ENCODE measurements at regions not wholly inside any gene's neighbourhood (a gene's known extent, or its start where the extent isn't known, plus 50 kb on each side); places are given as distances from the start of the nearest gene placed in this dataset.

GRCh38 chr10:31152421-31153135 is 120.9 kb upstream of the ZNF438 start:
- H3K9me2 ChIP-seq (ENCODE audit: insufficient read depth) = 0 out of 2 replicates have a peak, but pooled peaks cover 6% of the 10 kb centered on the region
- H3F3A ChIP-seq (replicated peaks; ENCODE audit: low read depth) = no peaks in the 10 kb centered on the region
- no peaks in the 10 kb centered on the region for H3K27me3 ChIP-seq (ENCODE audit: insufficient read depth)
- peaks cover 4% of the 10 kb centered on the region; the same call in 1 of the 2 replicates for H3K4me1 ChIP-seq (ENCODE audit: insufficient read depth)
- Mint-ChIP-seq H3K4me3 (no peak overlapping the region), H3K4me1 (peaks cover 11% of the 10 kb centered on the region), H3K27me3 (ENCODE audit: insufficient read depth, low read depth, poor library complexity) (peaks cover 3% of the 10 kb centered on the region), H3K36me3 (ENCODE audit: low read depth) (no peaks in the 10 kb centered on the region), H3K27ac (no peak overlapping the region), H3K9me3 (peaks cover 2% of the 10 kb centered on the region; the same call in 2 of the 3 replicates)
- H2AFZ ChIP-seq = no peak overlapping the region
- DNase-seq (ENCODE audit: low spot score) (no peak), ATAC-seq (no peak)
- TF ChIP-seq JUNB (IDR thresholded peaks at IDR 0.05; ENCODE audit: unreplicated experiment) (no peak), EZH2 (IDR thresholded peaks at IDR 0.05; ENCODE audit: low read depth, unreplicated experiment) (no peak), EZH2phosphoT487 (IDR thresholded peaks at IDR 0.05; ENCODE audit: unreplicated experiment) (no peak), CTCF (conservative IDR thresholded peaks at IDR 0.05; ENCODE audit: low read depth in 2 of 2) (no peak), POLR2AphosphoS5 (IDR thresholded peaks at IDR 0.05; ENCODE audit: low read depth) (no peak), ZNF331 (CRISPR knock-in tag; IDR thresholded peaks at IDR 0.05; ENCODE audit: low read depth) (no peak), STAT1 (IDR thresholded peaks at IDR 0.05; ENCODE audit: unreplicated experiment) (no peak), CREB1 (CRISPR knock-in tag; IDR thresholded peaks at IDR 0.05; ENCODE audit: low read depth) (no peak), ETS1 (IDR thresholded peaks at IDR 0.05) (no peak), ZNF462 (CRISPR knock-in tag; IDR thresholded peaks at IDR 0.05) (no peak), ZNF114 (CRISPR knock-in tag; IDR thresholded peaks at IDR 0.05) (no peak), NANOG (IDR thresholded peaks at IDR 0.05; ENCODE audit: borderline replicate concordance) (no peak), REST (IDR thresholded peaks at IDR 0.05; ENCODE audit: unreplicated experiment) (no peak)
- no peaks in the 10 kb centered on the region for H3K36me3 ChIP-seq (ENCODE audit: insufficient read depth)
- no peak overlapping the region for H3K4me3 ChIP-seq
- H3K79me2 ChIP-seq (replicated peaks; ENCODE audit: insufficient read depth) = no peaks in the 10 kb centered on the region
- H3K27ac ChIP-seq (ENCODE audit: low read depth) = no peak overlapping the region
- H3K4me2 ChIP-seq = no peak overlapping the region
- no peaks in the 10 kb centered on the region for H4K20me1 ChIP-seq (replicated peaks; ENCODE audit: insufficient read depth)
